ENCODE measurements at regions not wholly inside any gene's neighbourhood (a gene's known extent, or its start where the extent isn't known, plus 50 kb on each side); places are given as distances from the start of the nearest gene placed in this dataset.

DNA sequence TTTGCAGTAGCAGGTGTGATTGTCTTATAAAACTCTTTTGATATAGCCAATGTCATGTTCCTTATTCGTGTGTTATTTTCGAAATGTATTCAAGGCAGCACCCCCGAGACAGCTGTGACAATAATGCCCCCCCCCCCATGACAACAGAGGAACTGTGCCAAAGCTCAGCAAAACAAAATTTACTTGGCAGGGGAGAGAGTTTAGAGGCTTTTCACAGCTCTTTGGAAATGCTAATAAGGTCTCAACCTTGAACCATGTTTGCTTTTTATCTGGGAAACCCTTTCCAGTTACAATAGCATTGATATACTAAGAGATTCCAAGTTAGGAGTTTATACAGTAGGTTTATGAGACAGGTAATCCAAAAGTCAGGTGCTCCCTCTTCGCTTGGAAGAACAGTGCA lies 56.4 kb upstream of the USP44 start:
- TF ChIP-seq, protein P1, sequence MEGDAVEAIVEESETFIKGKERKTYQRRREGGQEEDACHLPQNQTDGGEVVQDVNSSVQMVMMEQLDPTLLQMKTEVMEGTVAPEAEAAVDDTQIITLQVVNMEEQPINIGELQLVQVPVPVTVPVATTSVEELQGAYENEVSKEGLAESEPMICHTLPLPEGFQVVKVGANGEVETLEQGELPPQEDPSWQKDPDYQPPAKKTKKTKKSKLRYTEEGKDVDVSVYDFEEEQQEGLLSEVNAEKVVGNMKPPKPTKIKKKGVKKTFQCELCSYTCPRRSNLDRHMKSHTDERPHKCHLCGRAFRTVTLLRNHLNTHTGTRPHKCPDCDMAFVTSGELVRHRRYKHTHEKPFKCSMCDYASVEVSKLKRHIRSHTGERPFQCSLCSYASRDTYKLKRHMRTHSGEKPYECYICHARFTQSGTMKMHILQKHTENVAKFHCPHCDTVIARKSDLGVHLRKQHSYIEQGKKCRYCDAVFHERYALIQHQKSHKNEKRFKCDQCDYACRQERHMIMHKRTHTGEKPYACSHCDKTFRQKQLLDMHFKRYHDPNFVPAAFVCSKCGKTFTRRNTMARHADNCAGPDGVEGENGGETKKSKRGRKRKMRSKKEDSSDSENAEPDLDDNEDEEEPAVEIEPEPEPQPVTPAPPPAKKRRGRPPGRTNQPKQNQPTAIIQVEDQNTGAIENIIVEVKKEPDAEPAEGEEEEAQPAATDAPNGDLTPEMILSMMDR (IDR thresholded peaks at IDR 0.05), result no peak
- TF ChIP-seq POLR2A (IDR thresholded peaks at IDR 0.05; ENCODE audit: low read depth) (no peak), EP300 (IDR thresholded peaks at IDR 0.05) (no peak)
